ENCODE measurements at regions not wholly inside any gene's neighbourhood (a gene's known extent, or its start where the extent isn't known, plus 50 kb on each side); places are given as distances from the start of the nearest gene placed in this dataset.

GRCh38 chrX:25076941-25077500 is 61.3 kb upstream of the ARX start:
- POLR2A ChIA-PET, result no interaction called here
- CTCF ChIA-PET, result no interaction called here
- H3K4me1 ChIP-seq (ENCODE audit: control insufficient read depth, insufficient read depth, low read length), result no peaks in the 10 kb centered on the region
- no peaks in the 10 kb centered on the region for H3K36me3 ChIP-seq (ENCODE audit: control insufficient read depth in 2 of 2, insufficient read depth in 1 of 2, low read length in 2 of 2)
- H3K4me3 ChIP-seq (ENCODE audit: low read depth, low read length), result no peak overlapping the region
- TF ChIP-seq YY1 (tag by site-specific recombination; IDR thresholded peaks at IDR 0.05), result no peak
- TF ChIP-seq PBX3 (CRISPR knock-in tag; IDR thresholded peaks at IDR 0.05), result no peak
- no peak for TF ChIP-seq ZFP3 (tag by site-specific recombination; IDR thresholded peaks at IDR 0.05; ENCODE audit: low read depth)
- no peak for TF ChIP-seq TRIM28 (IDR thresholded peaks at IDR 0.05; ENCODE audit: borderline replicate concordance, low read length)
- no peak for TF ChIP-seq ZIC2 (tag by site-specific recombination; IDR thresholded peaks at IDR 0.05)
- no peak for TF ChIP-seq ZNF488 (tag by site-specific recombination; IDR thresholded peaks at IDR 0.05)
- TF ChIP-seq HIC1 (tag by site-specific recombination; IDR thresholded peaks at IDR 0.05), result no peak
- TF ChIP-seq, protein P1, sequence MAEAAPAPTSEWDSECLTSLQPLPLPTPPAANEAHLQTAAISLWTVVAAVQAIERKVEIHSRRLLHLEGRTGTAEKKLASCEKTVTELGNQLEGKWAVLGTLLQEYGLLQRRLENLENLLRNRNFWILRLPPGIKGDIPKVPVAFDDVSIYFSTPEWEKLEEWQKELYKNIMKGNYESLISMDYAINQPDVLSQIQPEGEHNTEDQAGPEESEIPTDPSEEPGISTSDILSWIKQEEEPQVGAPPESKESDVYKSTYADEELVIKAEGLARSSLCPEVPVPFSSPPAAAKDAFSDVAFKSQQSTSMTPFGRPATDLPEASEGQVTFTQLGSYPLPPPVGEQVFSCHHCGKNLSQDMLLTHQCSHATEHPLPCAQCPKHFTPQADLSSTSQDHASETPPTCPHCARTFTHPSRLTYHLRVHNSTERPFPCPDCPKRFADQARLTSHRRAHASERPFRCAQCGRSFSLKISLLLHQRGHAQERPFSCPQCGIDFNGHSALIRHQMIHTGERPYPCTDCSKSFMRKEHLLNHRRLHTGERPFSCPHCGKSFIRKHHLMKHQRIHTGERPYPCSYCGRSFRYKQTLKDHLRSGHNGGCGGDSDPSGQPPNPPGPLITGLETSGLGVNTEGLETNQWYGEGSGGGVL (tag by site-specific recombination; IDR thresholded peaks at IDR 0.05), result no peak
- TF ChIP-seq, protein P2, sequence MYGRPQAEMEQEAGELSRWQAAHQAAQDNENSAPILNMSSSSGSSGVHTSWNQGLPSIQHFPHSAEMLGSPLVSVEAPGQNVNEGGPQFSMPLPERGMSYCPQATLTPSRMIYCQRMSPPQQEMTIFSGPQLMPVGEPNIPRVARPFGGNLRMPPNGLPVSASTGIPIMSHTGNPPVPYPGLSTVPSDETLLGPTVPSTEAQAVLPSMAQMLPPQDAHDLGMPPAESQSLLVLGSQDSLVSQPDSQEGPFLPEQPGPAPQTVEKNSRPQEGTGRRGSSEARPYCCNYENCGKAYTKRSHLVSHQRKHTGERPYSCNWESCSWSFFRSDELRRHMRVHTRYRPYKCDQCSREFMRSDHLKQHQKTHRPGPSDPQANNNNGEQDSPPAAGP (tag by site-specific recombination; IDR thresholded peaks at IDR 0.05), result no peak
- no peak for TF ChIP-seq ZNF707 (tag by site-specific recombination; IDR thresholded peaks at IDR 0.05)
- no peak for TF ChIP-seq HOXC10 (CRISPR knock-in tag; IDR thresholded peaks at IDR 0.05)
- no peak for TF ChIP-seq KLF1 (tag by site-specific recombination; IDR thresholded peaks at IDR 0.05)
- TF ChIP-seq, protein P3, sequence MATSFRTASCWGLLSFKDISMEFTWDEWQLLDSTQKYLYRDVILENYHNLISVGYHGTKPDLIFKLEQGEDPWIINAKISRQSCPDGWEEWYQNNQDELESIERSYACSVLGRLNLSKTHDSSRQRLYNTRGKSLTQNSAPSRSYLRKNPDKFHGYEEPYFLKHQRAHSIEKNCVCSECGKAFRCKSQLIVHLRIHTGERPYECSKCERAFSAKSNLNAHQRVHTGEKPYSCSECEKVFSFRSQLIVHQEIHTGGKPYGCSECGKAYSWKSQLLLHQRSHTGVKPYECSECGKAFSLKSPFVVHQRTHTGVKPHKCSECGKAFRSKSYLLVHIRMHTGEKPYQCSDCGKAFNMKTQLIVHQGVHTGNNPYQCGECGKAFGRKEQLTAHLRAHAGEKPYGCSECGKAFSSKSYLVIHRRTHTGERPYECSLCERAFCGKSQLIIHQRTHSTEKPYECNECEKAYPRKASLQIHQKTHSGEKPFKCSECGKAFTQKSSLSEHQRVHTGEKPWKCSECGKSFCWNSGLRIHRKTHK (tag by site-specific recombination; IDR thresholded peaks at IDR 0.05), result no peak
- no peak for TF ChIP-seq MEIS1 (CRISPR knock-in tag; IDR thresholded peaks at IDR 0.05; ENCODE audit: borderline replicate concordance)
- TF ChIP-seq ZFHX2 (tag by site-specific recombination; conservative IDR thresholded peaks at IDR 0.05), result no peak
- TF ChIP-seq ZNF19 (tag by site-specific recombination; IDR thresholded peaks at IDR 0.05; ENCODE audit: low read depth), result no peak
- TF ChIP-seq ZNF169 (tag by site-specific recombination; IDR thresholded peaks at IDR 0.05), result no peak
- TF ChIP-seq PRDM10 (tag by site-specific recombination; IDR thresholded peaks at IDR 0.05), result no peak
- no peak for TF ChIP-seq ZNF624 (tag by site-specific recombination; IDR thresholded peaks at IDR 0.05)
- no peak for TF ChIP-seq RBAK (tag by site-specific recombination; IDR thresholded peaks at IDR 0.05)
- H3K27ac ChIP-seq (ENCODE audit: extremely low read depth, low read depth, low read length), result no peak overlapping the region
- H3K9me3 ChIP-seq (ENCODE audit: control insufficient read depth, insufficient read depth, low read depth, low read length), result no peaks in the 10 kb centered on the region
